B cell (primary cell): ENCODE measurements at regions not wholly inside any gene's neighbourhood (a gene's known extent, or its start where the extent isn't known, plus 50 kb on each side); places are given as distances from the start of the nearest gene placed in this dataset.

Source experiments
- ATAC-seq: fragments of 200-7000 bp; cut with Tn5 transposase; one replicate; pipeline ENCODE4 v1.10.0; 2021; ENCODE audit warnings: low read depth, mild to moderate bottlenecking, moderate number of reproducible peaks, moderate library complexity
- CTCF ChIA-PET: fragments of 350-600 bp; sonication (Branson Sonifier 250); formaldehyde crosslinking; loops from one replicate; lab custom pipeline; 2021; ENCODE audit warnings: antibody characterized with exemption, inconsistent platforms; lab: Charles Lee
- POLR2A ChIA-PET: fragments of 350-600 bp; sonication (Branson Sonifier 250); formaldehyde crosslinking; loops from one replicate; lab custom pipeline; 2021; ENCODE audit warnings: antibody characterized with exemption; lab: Charles Lee
- DNase-seq: peaks from one replicate; pipeline ENCODE4 v3.0.0; 2013
- H2AFZ ChIP-seq: 2 replicates; pipeline ENCODE4 v1.6.1; 2012; ENCODE audit warnings: mild to moderate bottlenecking, low read depth, low read length; ENCODE audit not compliant: insufficient read depth, poor library complexity, severe bottlenecking
- H3K27ac ChIP-seq, 2 donors: 1 replicate in 1 of 2; 2 replicates in 1 of 2; pipeline ENCODE4 v1.5.1; 2012 to 2013; ENCODE audit warnings: low read length in 2 of 2, mild to moderate bottlenecking in 2 of 2, moderate library complexity in 1 of 2
- H3K27me3 ChIP-seq, 4 experiments: fragments of 200-600 bp in 1 of 4; sonication (generic) in 1 of 4; replicated peaks in 1 of 4; 1 replicate in 2 of 4; 2 replicates in 2 of 4; pipeline versions ENCODE4 v1.6.1 to v1.7.0; 2013 to 2016; ENCODE audit warnings: low read length in 3 of 4, mild to moderate bottlenecking in 2 of 4, mixed read lengths in 1 of 4, moderate library complexity in 1 of 4; ENCODE audit not compliant: insufficient read depth in 4 of 4, control insufficient read depth in 3 of 4; ENCODE audit errors: control extremely low read depth in 1 of 4
- H3K36me3 ChIP-seq, 2 experiments: replicated peaks in 1 of 2; 1 replicate in 1 of 2; 2 replicates in 1 of 2; pipeline versions ENCODE4 v1.6.1 to v1.7.1; 2013; ENCODE audit warnings: low read length in 1 of 2; ENCODE audit not compliant: insufficient read depth in 2 of 2, control insufficient read depth in 1 of 2; ENCODE audit errors: control extremely low read depth in 1 of 2, extremely low read depth in 1 of 2
- H3K4me1 ChIP-seq, 2 donors: fragments of 200-600 bp in 1 of 2; sonication (generic) in 1 of 2; 1 replicate in 1 of 2; 2 replicates in 1 of 2; pipeline versions ENCODE4 v1.5.1 to v1.6.1; 2013 to 2017; ENCODE audit warnings: low read length in 2 of 2; ENCODE audit not compliant: control insufficient read depth in 2 of 2, insufficient read depth in 2 of 2
- H3K4me2 ChIP-seq: replicated peaks from 2 replicates; pipeline ENCODE3; 2012; ENCODE audit warnings: mild to moderate bottlenecking, low read depth, low read length; ENCODE audit not compliant: poor library complexity, severe bottlenecking
- H3K4me3 ChIP-seq, 5 experiments: fragments of 200-600 bp in 1 of 5; sonication (generic) in 1 of 5; 1 replicate in 3 of 5; 2 replicates in 2 of 5; pipeline versions ENCODE4 v1.5.1 to v1.7.0; 2011 to 2016; ENCODE audit warnings: low read length in 4 of 5, mild to moderate bottlenecking in 4 of 5, low read depth in 2 of 5, control low read depth in 1 of 5, moderate library complexity in 1 of 5; ENCODE audit not compliant: insufficient read depth in 1 of 5; ENCODE audit errors: control extremely low read depth in 1 of 5, extremely low read depth in 1 of 5
- H3K79me2 ChIP-seq: fragments of 200-600 bp; sonication (generic); one replicate; pipeline ENCODE4 v1.6.0; 2016; ENCODE audit warnings: low read length; ENCODE audit not compliant: control insufficient read depth, insufficient read depth
- H3K9ac ChIP-seq: fragments of 200-600 bp; sonication (generic); 2 replicates; pipeline ENCODE4 v1.6.1; 2017; ENCODE audit warnings: mild to moderate bottlenecking, low read length, moderate library complexity
- H3K9me3 ChIP-seq, 3 donors: one replicate each; pipeline versions ENCODE4 v1.6.1 to v1.7.1; 2013; ENCODE audit warnings: low read length in 2 of 3; ENCODE audit not compliant: control insufficient read depth in 2 of 3, insufficient read depth in 1 of 3; ENCODE audit errors: control extremely low read depth in 1 of 3
- H4K20me1 ChIP-seq: 2 replicates; pipeline ENCODE4 v1.6.0; 2012; ENCODE audit warnings: mild to moderate bottlenecking, low read length; ENCODE audit not compliant: insufficient read depth, control insufficient read depth, poor library complexity, severe bottlenecking
- H3K27ac Mint-ChIP-seq: one replicate; pipeline ENCODE4 v1.8.0; 2021; ENCODE audit warnings: mixed read lengths
- H3K27me3 Mint-ChIP-seq: one replicate; pipeline ENCODE4 v1.8.0; 2021; ENCODE audit warnings: mixed read lengths
- H3K4me1 Mint-ChIP-seq: one replicate; pipeline ENCODE4 v1.8.0; 2021; ENCODE audit warnings: mixed read lengths
- H3K4me3 Mint-ChIP-seq: one replicate; pipeline ENCODE4 v1.8.0; 2021; ENCODE audit warnings: mixed read lengths
- H3K9me3 Mint-ChIP-seq: one replicate; pipeline ENCODE4 v1.8.0; 2022; ENCODE audit warnings: mixed read lengths; ENCODE audit not compliant: insufficient read depth
- EZH2 ChIP-seq: IDR thresholded peaks from 2 replicates; pipeline ENCODE4 v1.6.1; 2012; ENCODE audit warnings: borderline replicate concordance, low read depth, mild to moderate bottlenecking, moderate library complexity, low read length; ENCODE audit not compliant: insufficient read depth, poor library complexity, severe bottlenecking
- WGBS: methylation state at CpG from one replicate; pipeline ENCODE4 v1.1.5; 2013; ENCODE audit warnings: missing lambda C conversion rate; ENCODE audit not compliant: insufficient coverage; 5-methylcytosine and 5-hydroxymethylcytosine counted together
- intact Hi-C: fragments of 100-400 bp; cut with micrococcal nuclease; formaldehyde crosslinking; loops from one replicate; pipeline ENCODE4 v1.10.0; 2022
- TF ChIP-seq, protein P1 (sequence below): fragments of 200-600 bp; IDR thresholded peaks from one replicate; pipeline ENCODE4 v1.8.0; 2022; ENCODE audit warnings: antibody characterized with exemption, mild to moderate bottlenecking

DNA sequence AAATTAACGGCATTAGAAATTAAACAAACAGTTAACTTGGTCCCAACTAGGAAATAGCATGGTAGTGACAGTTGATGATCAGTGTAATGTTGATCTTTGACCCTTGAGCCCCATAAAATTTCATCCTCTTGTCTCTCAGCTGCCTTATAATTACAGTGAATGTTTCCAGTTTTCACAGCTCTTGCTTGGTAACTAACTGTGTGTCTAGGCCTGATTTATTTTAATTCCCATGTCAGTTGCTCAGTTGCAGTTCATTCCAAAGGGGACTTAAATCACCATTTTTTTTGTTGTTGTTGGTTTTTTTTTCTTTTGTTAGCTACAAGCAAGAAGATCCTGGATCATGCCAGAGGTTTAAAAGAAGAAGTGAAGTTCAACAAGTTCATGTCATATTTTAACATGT, 1883.7 kb upstream of the FLRT2 start:
- no peaks in the 10 kb centered on the region for H4K20me1 ChIP-seq
- H3K4me3 ChIP-seq: no peak overlapping the region
- H3K36me3 ChIP-seq: no peaks in the 10 kb centered on the region
- Mint-ChIP-seq H3K27ac (no peak overlapping the region), H3K9me3 (peaks cover 6% of the 10 kb centered on the region), H3K4me1 (no peaks in the 10 kb centered on the region), H3K27me3 (no peaks in the 10 kb centered on the region), H3K4me3 (no peak overlapping the region)
- no peaks in the 10 kb centered on the region for H3K9me3 ChIP-seq
- intact Hi-C loops: no loop called here
- no peak overlapping the region for H3K9ac ChIP-seq
- no peaks in the 10 kb centered on the region for H3K27me3 ChIP-seq
- H3K79me2 ChIP-seq: no peaks in the 10 kb centered on the region
- WGBS: no CpG with 5 or more reads among the region's 1 CpG
- POLR2A ChIA-PET: no interaction called here
- no peak for ATAC-seq
- H3K4me1 ChIP-seq: no peaks in the 10 kb centered on the region
- no peak for DNase-seq
- H3K27ac ChIP-seq: no peak overlapping the region
- TF ChIP-seq, protein P1, sequence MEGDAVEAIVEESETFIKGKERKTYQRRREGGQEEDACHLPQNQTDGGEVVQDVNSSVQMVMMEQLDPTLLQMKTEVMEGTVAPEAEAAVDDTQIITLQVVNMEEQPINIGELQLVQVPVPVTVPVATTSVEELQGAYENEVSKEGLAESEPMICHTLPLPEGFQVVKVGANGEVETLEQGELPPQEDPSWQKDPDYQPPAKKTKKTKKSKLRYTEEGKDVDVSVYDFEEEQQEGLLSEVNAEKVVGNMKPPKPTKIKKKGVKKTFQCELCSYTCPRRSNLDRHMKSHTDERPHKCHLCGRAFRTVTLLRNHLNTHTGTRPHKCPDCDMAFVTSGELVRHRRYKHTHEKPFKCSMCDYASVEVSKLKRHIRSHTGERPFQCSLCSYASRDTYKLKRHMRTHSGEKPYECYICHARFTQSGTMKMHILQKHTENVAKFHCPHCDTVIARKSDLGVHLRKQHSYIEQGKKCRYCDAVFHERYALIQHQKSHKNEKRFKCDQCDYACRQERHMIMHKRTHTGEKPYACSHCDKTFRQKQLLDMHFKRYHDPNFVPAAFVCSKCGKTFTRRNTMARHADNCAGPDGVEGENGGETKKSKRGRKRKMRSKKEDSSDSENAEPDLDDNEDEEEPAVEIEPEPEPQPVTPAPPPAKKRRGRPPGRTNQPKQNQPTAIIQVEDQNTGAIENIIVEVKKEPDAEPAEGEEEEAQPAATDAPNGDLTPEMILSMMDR: no peak
- no peak for TF ChIP-seq EZH2
- CTCF ChIA-PET: no interaction called here
- no peak overlapping the region for H3K4me2 ChIP-seq
- no peak overlapping the region for H2AFZ ChIP-seq

DNA sequence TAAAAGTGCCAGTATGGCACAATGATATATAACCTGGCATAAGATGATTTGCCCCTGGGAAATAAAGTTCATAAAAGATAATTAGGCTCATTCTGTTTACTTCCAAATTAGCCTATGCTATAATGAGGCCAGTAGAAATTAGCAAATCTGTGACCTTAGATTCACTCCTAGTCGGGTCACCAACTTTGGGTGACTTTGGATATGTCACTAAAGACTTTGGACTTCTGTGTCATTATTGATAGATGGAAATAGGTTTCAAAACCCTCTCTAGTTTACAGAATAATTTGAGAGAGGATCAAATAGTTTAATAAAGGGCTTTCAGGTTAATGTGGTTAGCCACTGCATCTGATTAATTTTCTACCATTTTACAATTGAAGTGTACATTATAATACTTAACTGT, 1869.3 kb upstream of the FLRT2 start:
- Histone ChIP-seq H3K27me3 (no peaks in the 10 kb centered on the region), H3K4me1 (no peaks in the 10 kb centered on the region), H3K79me2 (no peaks in the 10 kb centered on the region), H3K4me3 (no peak overlapping the region), H3K9ac (no peak overlapping the region), H4K20me1 (no peaks in the 10 kb centered on the region), H2AFZ (no peak overlapping the region), H3K27ac (no peak overlapping the region), H3K36me3 (no peaks in the 10 kb centered on the region), H3K4me2 (no peak overlapping the region), H3K9me3 (peaks cover 0 to 3% (median 0%) of the 10 kb centered on the region in 3 donors)
- H3K4me3 Mint-ChIP-seq: no peak overlapping the region
- no peak overlapping the region for H3K27ac Mint-ChIP-seq
- no peak for TF ChIP-seq EZH2
- TF ChIP-seq, protein P1: no peak
- DNase-seq (no peak), ATAC-seq (no peak)
- intact Hi-C loops: no loop called here
- CTCF ChIA-PET: no interaction called here
- no peaks in the 10 kb centered on the region for H3K27me3 Mint-ChIP-seq
- no peaks in the 10 kb centered on the region for H3K4me1 Mint-ChIP-seq
- no CpG with 5 or more reads among the region's 1 CpG for WGBS
- POLR2A ChIA-PET: no interaction called here
- H3K9me3 Mint-ChIP-seq: peaks cover 2% of the 10 kb centered on the region
